ENCODE measurements at regions not wholly inside any gene's neighbourhood (a gene's known extent, or its start where the extent isn't known, plus 50 kb on each side); places are given as distances from the start of the nearest gene placed in this dataset.

DNA sequence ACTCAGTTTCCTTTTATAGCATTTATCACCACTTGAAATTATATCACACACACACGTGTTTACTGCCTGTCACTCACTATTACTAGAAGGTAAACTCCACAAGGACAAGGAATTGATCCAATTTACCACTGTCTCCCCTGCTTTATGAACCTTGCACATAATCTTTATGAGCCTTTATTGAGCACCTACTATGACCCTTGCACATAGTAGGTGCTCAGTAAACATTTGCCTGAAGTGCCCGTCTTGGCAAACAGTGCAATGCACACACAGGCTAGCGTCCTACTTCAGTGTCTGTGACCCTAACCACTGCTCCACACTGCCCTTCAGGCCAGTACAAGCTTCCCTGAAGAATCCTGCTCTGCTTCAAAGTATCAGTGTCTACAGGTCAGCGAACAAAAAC is 237.7 kb upstream of the TMC3 start:
- no peak for DNase-seq (ENCODE audit: low read depth in 2 of 3, low spot score in 2 of 3)

GRCh38 chr15:81608309-81608829 is 234.4 kb upstream of the TMC3 start:
- DNase-seq (ENCODE audit: low read depth in 2 of 3, low spot score in 2 of 3): no peak

GRCh38 chr15:81604713-81605112 is 230.7 kb upstream of the TMC3 start:
- DNase-seq (ENCODE audit: low read depth in 2 of 3, low spot score in 2 of 3): no peak

DNA sequence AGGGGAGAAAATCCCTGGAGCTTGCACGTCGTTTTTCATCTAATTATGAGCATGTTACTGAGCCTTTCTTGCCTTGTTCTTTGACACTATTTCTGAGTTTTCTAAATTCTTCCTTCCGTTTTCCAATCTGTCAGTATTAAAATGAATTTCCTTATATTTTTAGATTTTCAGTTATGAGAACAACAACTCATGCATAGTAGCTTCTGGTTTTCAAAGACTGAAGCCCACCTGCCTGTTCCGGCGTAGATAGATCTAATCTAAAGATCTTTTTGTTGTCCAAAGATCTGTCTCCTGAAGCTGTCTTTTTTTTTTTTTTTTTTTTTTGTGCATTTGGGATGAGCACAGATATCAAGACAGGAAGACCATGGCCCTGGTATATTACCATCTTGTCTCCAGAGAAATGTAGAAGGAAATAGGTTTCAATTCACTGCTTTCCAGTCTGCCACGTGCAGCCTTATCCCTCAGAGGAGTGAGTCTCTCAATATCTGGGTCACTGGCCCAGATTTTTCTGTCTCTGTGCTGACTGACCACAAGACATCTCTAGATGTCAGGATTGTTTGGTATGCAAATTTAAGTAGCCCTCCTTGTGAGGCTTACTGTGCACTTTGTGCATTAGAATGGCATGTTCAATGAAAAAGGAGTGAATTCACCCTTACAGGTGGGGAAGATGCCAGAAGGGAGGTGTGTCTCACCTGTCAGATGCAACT is 222.3 kb upstream of the TMC3 start:
- DNase-seq (ENCODE audit: low read depth in 2 of 3, low spot score in 2 of 3): no peak

GRCh38 chr15:81595752-81596151 is 221.7 kb upstream of the TMC3 start:
- no peak for DNase-seq (ENCODE audit: low read depth in 2 of 3, low spot score in 2 of 3)

DNA sequence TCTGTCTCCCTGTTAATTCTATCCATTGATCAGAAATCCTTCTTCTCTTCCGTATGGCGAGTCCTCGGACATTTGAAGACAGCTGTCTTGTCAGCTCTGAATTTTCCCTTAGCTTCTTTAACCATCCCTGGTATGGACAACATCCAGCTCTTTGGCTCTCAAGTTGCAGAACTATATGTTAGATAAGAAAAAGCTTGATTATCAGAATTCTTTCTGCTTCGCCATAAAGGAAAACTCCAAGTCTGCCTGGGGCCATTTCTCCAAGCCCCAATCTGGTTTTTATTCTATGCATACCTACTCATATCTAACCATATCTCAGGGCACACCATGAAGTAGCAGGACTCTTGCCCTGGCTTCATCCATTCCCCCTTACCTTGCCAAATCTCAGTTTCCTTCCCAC is 215.7 kb upstream of the TMC3 start:
- DNase-seq (ENCODE audit: low read depth in 2 of 3, low spot score in 2 of 3): no peak

DNA sequence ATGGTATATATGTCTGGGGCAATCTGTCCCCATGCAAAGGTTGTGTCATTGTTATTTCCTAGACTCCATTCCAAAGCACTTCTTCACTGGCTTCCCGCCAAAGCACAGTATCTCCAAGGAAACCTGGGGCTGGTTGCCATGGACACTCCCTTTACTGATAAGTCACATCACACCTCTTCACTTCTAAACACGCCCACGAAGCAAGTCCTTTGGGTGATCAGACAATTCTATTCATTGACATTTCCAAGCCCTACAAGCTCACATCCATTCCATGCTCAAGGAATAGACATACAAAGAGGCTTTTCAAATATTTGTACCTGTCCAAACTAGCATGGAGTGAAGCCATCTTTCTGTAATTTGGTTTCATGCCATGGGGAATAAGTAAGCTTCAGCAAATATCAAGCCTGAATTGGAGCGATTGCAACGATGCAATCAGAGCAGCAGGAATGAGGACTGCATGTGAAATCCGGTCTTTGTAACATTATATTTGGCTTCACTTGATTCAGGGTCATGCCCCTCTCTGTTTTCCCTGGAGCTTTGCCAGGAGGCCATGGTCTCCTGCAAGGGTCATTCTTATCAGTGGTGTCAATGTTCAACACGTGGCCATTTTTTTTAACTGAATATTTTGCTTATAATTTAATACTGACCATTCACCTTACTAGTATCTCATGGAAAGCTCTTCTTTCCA is 201.6 kb upstream of the TMC3 start:
- DNase-seq (ENCODE audit: low read depth in 2 of 3, low spot score in 2 of 3): no peak

- DNase-seq (ENCODE audit: low read depth in 2 of 3, low spot score in 2 of 3): no peak
Observed at GRCh38 chr15:81573098-81573746, 199.2 kb upstream of the TMC3 start.

DNA sequence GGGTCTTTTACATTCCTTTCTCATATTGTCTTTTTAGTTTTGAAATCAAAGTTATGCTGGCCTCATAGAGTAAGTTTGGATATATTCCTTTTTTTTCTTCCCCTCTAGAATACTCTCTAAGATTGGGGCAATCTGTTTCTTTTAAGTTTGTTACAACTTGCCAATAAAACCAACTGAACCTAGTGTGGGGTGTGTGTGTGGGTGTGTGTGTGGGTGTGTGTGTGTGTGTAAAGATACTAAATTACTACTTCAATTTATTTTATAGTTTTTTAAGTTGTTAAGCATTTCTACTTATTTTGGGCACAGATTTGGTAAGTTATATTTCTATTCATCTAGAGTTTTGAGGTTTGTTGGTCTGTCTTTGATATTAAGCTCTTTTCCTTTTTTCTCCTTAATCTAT is 198.2 kb upstream of the TMC3 start:
- no peak for DNase-seq (ENCODE audit: low read depth in 2 of 3, low spot score in 2 of 3)

DNA sequence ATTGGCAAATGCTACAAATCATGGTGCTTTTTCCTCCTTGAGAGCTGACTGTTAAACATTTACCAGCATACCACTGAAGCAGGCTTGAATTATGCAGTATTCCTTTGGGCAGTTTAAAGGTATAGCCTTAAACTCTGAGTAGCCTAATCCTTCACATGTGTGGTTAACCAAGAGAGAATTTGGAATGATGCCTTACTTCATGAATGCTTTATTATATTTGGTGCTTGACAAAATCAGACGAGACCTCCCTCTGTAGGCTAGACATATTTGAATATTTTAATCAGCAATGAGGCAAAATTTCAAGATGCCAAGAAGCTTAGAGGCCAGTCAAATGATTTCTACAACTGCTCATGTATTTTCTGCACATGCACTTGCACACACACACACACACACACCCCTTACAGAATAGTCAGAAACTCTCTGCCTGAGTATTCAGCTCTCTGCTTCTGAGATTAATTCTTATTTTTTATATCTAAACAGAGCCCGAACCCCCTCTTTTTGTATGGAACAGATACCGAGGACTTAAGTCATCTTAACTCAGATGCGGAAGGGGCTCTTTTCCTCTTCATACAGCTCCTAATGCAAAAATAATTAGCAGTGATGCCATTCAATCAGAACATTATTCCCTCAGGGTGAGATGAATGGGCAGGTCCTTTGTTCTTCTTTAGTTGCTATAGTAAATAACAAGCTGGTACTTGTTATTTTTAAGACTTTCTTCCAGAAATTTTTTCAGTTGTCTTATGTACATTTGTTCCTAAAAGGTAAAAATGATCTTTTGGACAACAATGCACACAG is 195.5 kb upstream of the TMC3 start:
- DNase-seq (ENCODE audit: low read depth in 2 of 3, low spot score in 2 of 3): no peak

- no peak for DNase-seq (ENCODE audit: low read depth in 2 of 3, low spot score in 2 of 3)
Observed at GRCh38 chr15:81567924-81568323, 193.9 kb upstream of the TMC3 start.

GRCh38 chr15:81562986-81563385 is 189.0 kb upstream of the TMC3 start:
- no peak for DNase-seq (ENCODE audit: low read depth in 2 of 3, low spot score in 2 of 3)

DNA sequence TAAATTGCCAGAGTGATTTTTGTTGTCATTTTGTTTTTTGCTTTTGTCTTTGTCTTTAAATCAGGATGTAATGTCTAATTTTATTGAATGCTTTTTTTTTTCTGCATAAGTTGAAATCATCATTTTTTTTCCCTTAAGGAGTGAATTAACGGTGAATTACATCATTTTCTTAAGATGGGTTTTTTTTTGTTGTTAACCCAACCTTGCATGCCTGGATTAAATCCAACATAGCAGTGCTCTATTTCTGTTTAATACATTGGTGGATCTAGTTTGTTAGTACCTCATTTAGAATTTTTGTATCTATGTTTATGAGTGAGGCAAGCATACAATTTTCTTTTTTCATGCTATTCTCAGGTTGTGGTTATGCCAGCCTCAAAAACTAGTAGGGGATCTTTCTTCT is 186.4 kb upstream of the TMC3 start:
- DNase-seq (ENCODE audit: low read depth in 2 of 3, low spot score in 2 of 3): no peak

GRCh38 chr15:81558056-81558455 is 184.0 kb upstream of the TMC3 start:
- DNase-seq (ENCODE audit: low read depth in 2 of 3, low spot score in 2 of 3): no peak

- DNase-seq (ENCODE audit: low read depth in 2 of 3, low spot score in 2 of 3): no peak
Observed at GRCh38 chr15:81555346-81555745, 181.3 kb upstream of the TMC3 start.

DNA sequence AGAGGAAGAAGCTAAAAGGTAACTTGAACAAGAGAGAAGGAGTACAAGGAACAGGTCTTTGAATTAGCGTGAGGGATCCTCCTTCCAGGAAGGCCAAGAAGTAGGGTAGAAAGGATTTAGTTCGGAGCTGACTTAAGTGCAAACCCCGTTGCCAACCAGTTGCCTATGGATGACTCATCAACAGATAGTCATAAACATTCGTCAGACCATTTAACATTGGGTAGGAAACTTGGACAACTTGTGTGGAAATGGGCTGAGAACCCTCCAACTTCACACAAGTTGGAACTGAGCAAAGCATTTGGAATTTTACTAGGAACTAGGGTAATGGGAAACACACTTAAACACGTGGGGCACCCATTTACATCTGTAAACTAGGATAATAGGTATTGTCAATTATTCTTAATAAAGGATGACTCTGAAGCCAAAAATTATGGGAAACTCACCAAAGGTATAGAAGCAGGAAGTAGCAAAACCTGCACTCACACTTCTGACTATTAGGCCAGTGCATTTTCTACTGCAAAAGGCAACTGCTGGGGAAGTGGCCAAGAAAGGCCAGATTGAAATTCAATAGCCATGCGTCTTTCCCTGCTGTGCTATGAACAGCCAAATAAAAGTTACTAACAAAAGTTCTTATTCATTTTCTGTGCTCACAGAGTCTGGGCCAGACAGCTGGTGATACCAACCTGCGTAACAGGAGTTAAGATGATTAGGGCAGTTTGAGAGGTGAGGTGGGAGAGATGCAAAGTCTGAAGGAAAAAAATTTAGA is 174.5 kb upstream of the TMC3 start:
- DNase-seq (ENCODE audit: low read depth in 2 of 3, low spot score in 2 of 3): no peak

DNA sequence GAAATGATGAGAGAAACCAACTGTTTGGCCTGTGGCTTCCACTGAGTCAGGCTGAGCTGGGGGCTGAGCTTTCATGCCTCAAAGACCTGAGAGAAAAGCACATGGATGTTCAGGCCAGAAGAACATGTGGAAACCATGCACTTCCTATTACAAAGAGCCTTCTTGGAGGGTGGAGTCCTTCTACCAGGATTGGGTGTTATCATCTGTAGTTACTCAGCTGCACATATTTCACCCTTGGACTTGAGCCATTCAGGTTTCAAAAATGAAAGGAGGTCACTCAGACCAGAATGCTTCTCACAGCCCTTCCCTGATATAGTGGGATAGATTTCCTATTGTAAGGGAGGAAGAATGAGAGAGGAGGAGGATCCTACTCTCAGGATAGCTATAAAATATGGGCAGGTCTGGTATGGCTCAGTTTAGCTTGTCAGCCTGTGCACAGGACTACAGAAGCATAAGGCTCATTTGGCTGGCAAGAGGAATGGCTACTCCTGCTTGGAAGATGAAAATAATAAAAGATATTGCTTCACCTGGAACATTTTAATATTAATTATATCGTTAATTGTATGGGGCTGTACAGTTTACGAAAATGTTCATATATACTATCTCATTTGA is 173.6 kb upstream of the TMC3 start:
- DNase-seq (ENCODE audit: low read depth in 2 of 3, low spot score in 2 of 3): no peak

GRCh38 chr15:81544385-81544784 is 170.4 kb upstream of the TMC3 start:
- DNase-seq (ENCODE audit: low read depth in 2 of 3, low spot score in 2 of 3): no peak

DNA sequence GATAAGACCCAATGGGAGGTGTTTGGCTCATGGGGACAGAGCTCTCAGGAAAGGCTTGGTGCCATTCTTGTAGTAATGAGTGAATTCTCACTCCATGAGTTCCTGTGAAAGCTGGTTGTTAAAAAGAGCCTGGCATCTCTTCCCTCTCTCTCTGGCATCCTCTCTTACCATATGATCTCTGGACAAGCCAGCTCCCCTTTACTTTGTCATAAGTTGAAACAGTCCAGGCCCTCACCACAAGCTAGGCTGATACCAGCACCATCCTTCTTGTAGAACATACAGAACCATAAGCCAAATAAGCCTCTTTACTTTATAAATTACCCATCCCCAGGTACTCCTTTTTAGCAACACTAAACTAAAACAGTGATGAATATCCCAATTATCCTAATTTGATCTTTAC is 166.9 kb upstream of the TMC3 start:
- no peak for DNase-seq (ENCODE audit: low read depth in 2 of 3, low spot score in 2 of 3)

DNA sequence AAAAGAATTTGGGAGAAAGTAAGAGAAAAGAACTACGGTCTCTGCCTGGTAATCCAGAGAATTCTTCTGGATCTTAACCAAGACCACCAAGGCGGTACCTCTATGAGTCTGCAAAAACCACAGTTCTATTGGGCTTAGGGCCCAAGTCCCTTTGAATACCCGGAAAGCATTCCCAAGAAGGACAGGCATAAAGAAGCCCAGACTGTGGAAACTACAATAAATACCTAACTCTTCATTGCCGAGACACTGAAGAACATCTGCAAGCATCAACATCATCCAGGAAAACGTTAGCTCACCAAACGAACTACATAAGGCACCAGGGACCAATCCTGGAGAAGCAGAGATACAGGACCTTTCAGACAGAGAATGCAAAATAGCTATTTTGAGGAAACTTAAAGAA is 162.3 kb upstream of the TMC3 start:
- DNase-seq (ENCODE audit: low read depth in 2 of 3, low spot score in 2 of 3): no peak

Measured in activated CD8-positive, alpha-beta memory T cell treated with anti-CD3 and anti-CD28 coated beads for 48 hours (primary cell).